Keratinocyte (primary cell): ENCODE measurements at regions not wholly inside any gene's neighbourhood (a gene's known extent, or its start where the extent isn't known, plus 50 kb on each side); places are given as distances from the start of the nearest gene placed in this dataset.

ENCODE experiments used
- DNase-seq: peaks from one replicate; pipeline ENCODE4 v3.0.0-alpha.2; 2011; ENCODE audit warnings: low read depth, missing footprints, low spot score
- FAIRE-seq: peaks from 2 replicates; lab custom pipeline; 2011; peaks lifted over from hg19 to GRCh38; lab: Jason Lieb, UNC
- H2AFZ ChIP-seq: 2 replicates; pipeline ENCODE4 v1.6.0; 2012; ENCODE audit warnings: low read length, control low read depth, inconsistent platforms; ENCODE audit not compliant: control insufficient read depth
- H3K27ac ChIP-seq: 2 replicates; pipeline ENCODE4 v1.5.1; 2011; ENCODE audit warnings: low read length; ENCODE audit not compliant: control insufficient read depth, insufficient read depth
- H3K27me3 ChIP-seq: 3 replicates; pipeline ENCODE4 v1.6.0; 2011; ENCODE audit warnings: low read length; ENCODE audit not compliant: control insufficient read depth, insufficient read depth; ENCODE audit errors: extremely low read depth
- H3K36me3 ChIP-seq, 2 experiments: 2 replicates in 1 of 2; 3 replicates in 1 of 2; pipeline ENCODE4 v1.5.1; 2011; ENCODE audit warnings: low read length in 2 of 2, mild to moderate bottlenecking in 1 of 2; ENCODE audit not compliant: control insufficient read depth in 2 of 2, insufficient read depth in 2 of 2; ENCODE audit errors: extremely low read depth in 1 of 2
- H3K4me1 ChIP-seq: 3 replicates; pipeline ENCODE4 v1.5.1; 2011; ENCODE audit warnings: low read length; ENCODE audit not compliant: control insufficient read depth, insufficient read depth; ENCODE audit errors: extremely low read depth
- H3K4me2 ChIP-seq: 3 replicates; pipeline ENCODE4 v1.6.0; 2011; ENCODE audit warnings: low read depth, low read length; ENCODE audit not compliant: control insufficient read depth, insufficient read depth; ENCODE audit errors: extremely low read depth
- H3K4me3 ChIP-seq, 3 experiments: fragments of 200-600 bp in 1 of 3; sonication (generic) in 1 of 3; 2 replicates in 2 of 3; 3 replicates in 1 of 3; pipeline ENCODE4 v1.5.1; 2011 to 2016; ENCODE audit warnings: low read length in 3 of 3, mild to moderate bottlenecking in 3 of 3, control low read depth in 2 of 3, inconsistent platforms in 1 of 3, low read depth in 1 of 3, mixed read lengths in 1 of 3, mixed run types in 1 of 3, moderate library complexity in 1 of 3; ENCODE audit not compliant: control insufficient read depth in 2 of 3, insufficient read depth in 2 of 3; ENCODE audit errors: extremely low read depth in 1 of 3
- H3K79me2 ChIP-seq: 2 replicates; pipeline ENCODE4 v1.6.0; 2012; ENCODE audit warnings: low read length; ENCODE audit not compliant: control insufficient read depth, insufficient read depth
- H3K9ac ChIP-seq: 3 replicates; pipeline ENCODE4 v1.6.0; 2011; ENCODE audit warnings: low read length; ENCODE audit not compliant: control insufficient read depth, insufficient read depth; ENCODE audit errors: extremely low read depth
- H3K9me1 ChIP-seq: 3 replicates; pipeline ENCODE4 v1.6.0; 2011; ENCODE audit warnings: low read length; ENCODE audit not compliant: control insufficient read depth, insufficient read depth; ENCODE audit errors: extremely low read depth
- H3K9me3 ChIP-seq: 2 replicates; pipeline ENCODE4 v1.5.1; 2012; ENCODE audit warnings: low read depth, low read length; ENCODE audit not compliant: control insufficient read depth
- H4K20me1 ChIP-seq: 3 replicates; pipeline ENCODE4 v1.6.0; 2011; ENCODE audit warnings: low read length; ENCODE audit not compliant: control insufficient read depth, insufficient read depth; ENCODE audit errors: extremely low read depth
- EZH2 ChIP-seq: IDR thresholded peaks from one replicate; pipeline ENCODE4 v1.6.1; 2012; ENCODE audit warnings: inconsistent platforms, mild to moderate bottlenecking, low read length, moderate library complexity
- dilution Hi-C: fragments of 300-500 bp; cut with MboI; formaldehyde crosslinking; loops from one replicate; pipeline ENCODE4 v1.7.0; 2020; ENCODE audit warnings: low sequenced_read_pairs; ENCODE audit not compliant: extremely low pct_ligation_motif_present
- TF ChIP-seq, protein P1 (sequence below), 3 experiments: IDR thresholded peaks in 1 of 3; conservative IDR thresholded peaks in 1 of 3; optimal IDR thresholded peaks in 1 of 3; 2 replicates in 2 of 3; 3 replicates in 1 of 3; pipeline versions ENCODE3 to v1.5.1; 2011; ENCODE audit warnings: low read length in 3 of 3, mild to moderate bottlenecking in 3 of 3, moderate library complexity in 2 of 3, control low read depth in 1 of 3, inconsistent platforms in 1 of 3; ENCODE audit not compliant: insufficient read depth in 2 of 3; ENCODE audit errors: extremely low read depth in 1 of 3

DNA sequence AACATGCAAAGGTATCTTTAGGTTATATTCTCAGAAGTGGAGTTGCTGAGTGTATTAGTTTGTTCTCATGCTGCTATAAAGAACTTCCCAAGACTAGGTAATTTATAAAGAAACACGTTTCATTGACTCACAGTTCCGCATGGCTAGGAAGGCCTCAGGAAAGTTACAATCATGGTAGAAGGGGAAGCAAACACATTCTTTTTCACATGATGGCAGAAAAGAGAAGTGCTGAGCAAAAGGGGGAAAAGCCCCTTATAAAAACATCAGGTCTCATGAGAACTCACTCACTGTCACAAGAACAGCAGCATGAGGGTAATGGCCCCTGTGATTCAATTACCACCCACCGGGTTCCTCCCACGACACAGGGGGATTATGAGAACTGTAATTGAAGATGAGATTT is 163.6 kb upstream of the PRLR start:
- TF ChIP-seq, protein P1, sequence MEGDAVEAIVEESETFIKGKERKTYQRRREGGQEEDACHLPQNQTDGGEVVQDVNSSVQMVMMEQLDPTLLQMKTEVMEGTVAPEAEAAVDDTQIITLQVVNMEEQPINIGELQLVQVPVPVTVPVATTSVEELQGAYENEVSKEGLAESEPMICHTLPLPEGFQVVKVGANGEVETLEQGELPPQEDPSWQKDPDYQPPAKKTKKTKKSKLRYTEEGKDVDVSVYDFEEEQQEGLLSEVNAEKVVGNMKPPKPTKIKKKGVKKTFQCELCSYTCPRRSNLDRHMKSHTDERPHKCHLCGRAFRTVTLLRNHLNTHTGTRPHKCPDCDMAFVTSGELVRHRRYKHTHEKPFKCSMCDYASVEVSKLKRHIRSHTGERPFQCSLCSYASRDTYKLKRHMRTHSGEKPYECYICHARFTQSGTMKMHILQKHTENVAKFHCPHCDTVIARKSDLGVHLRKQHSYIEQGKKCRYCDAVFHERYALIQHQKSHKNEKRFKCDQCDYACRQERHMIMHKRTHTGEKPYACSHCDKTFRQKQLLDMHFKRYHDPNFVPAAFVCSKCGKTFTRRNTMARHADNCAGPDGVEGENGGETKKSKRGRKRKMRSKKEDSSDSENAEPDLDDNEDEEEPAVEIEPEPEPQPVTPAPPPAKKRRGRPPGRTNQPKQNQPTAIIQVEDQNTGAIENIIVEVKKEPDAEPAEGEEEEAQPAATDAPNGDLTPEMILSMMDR (optimal IDR thresholded peaks at IDR 0.05 in 1 of 3, IDR thresholded peaks at IDR 0.05 in 1 of 3, conservative IDR thresholded peaks at IDR 0.05 in 1 of 3; ENCODE audit: extremely low read depth in 1 of 3, insufficient read depth in 2 of 3, low read length in 3 of 3), result no peak
- no peak for TF ChIP-seq EZH2
- Histone ChIP-seq H3K27me3 (no peaks in the 10 kb centered on the region), H4K20me1 (no peaks in the 10 kb centered on the region), H2AFZ (no peak overlapping the region), H3K9me3 (no peaks in the 10 kb centered on the region), H3K9me1 (no peaks in the 10 kb centered on the region), H3K36me3 (no peaks in the 10 kb centered on the region), H3K4me1 (no peaks in the 10 kb centered on the region), H3K9ac (no peak overlapping the region), H3K4me2 (no peak overlapping the region), H3K4me3 (no peak overlapping the region), H3K27ac (no peak overlapping the region), H3K79me2 (no peaks in the 10 kb centered on the region)
- DNase-seq (no peak), FAIRE-seq (no peak)
- dilution Hi-C loops, result no loop called here

DNA sequence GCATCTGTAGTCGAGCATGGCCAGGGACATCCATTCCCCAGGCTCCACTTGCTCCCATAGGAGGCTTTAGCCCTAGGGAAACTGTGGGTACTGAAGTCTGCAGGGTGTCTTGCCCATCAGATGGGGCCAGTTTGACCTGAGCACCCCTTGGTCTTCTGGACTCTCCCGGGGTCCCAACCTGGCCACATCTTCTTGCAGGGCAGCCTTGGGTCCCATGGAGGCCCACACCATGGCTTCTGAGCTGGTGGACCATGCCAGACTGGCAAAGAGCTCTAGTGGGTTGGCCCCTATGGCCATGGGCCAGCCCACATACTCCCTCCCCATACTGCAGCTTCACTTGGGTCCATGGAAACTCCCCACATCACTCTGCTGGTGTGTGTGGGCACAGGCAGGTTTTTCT is 154.4 kb upstream of the PRLR start:
- dilution Hi-C loops, result no loop called here
- Histone ChIP-seq H3K9me1 (no peaks in the 10 kb centered on the region), H4K20me1 (no peaks in the 10 kb centered on the region), H3K4me3 (no peak overlapping the region), H3K4me2 (no peak overlapping the region), H3K9ac (no peak overlapping the region), H3K4me1 (no peaks in the 10 kb centered on the region), H3K27ac (no peak overlapping the region), H3K36me3 (no peaks in the 10 kb centered on the region), H3K79me2 (no peaks in the 10 kb centered on the region), H3K9me3 (no peaks in the 10 kb centered on the region), H2AFZ (no peak overlapping the region), H3K27me3 (no peaks in the 10 kb centered on the region)
- FAIRE-seq (no peak), DNase-seq (no peak)
- TF ChIP-seq, protein P1 (optimal IDR thresholded peaks at IDR 0.05 in 1 of 3, IDR thresholded peaks at IDR 0.05 in 1 of 3, conservative IDR thresholded peaks at IDR 0.05 in 1 of 3; ENCODE audit: extremely low read depth in 1 of 3, insufficient read depth in 2 of 3, low read length in 3 of 3), result no peak
- TF ChIP-seq EZH2, result no peak
